Trophoblast cell (in vitro differentiated cells and primary cell): ENCODE measurements at regions not wholly inside any gene's neighbourhood (a gene's known extent, or its start where the extent isn't known, plus 50 kb on each side); places are given as distances from the start of the nearest gene placed in this dataset.

Experiments used
- DNase-seq, 2 donors: peaks; one replicate each; pipeline ENCODE4 v3.0.0-alpha.2; 2016
- H2AFZ ChIP-seq: 2 replicates; pipeline ENCODE4 v1.6.1; 2013; ENCODE audit warnings: low read length, moderate library complexity, mild to moderate bottlenecking; ENCODE audit not compliant: insufficient read depth, poor library complexity
- H2AK5ac ChIP-seq: 2 replicates; pipeline ENCODE4 v1.6.1; 2013; ENCODE audit warnings: mild to moderate bottlenecking, low read length
- H2BK120ac ChIP-seq: 2 replicates; pipeline ENCODE4 v1.6.1; 2013; ENCODE audit warnings: low read length, mild to moderate bottlenecking, moderate library complexity; ENCODE audit not compliant: insufficient read depth, poor library complexity
- H2BK12ac ChIP-seq: 2 replicates; pipeline ENCODE4 v1.6.1; 2013; ENCODE audit warnings: mild to moderate bottlenecking, low read length, moderate library complexity
- H2BK5ac ChIP-seq: 2 replicates; pipeline ENCODE4 v1.6.1; 2013; ENCODE audit warnings: low read length, low read depth, moderate library complexity, mild to moderate bottlenecking; ENCODE audit not compliant: poor library complexity
- H3K14ac ChIP-seq: 2 replicates; pipeline ENCODE4 v1.6.1; 2013; ENCODE audit warnings: mild to moderate bottlenecking, low read length
- H3K18ac ChIP-seq: 2 replicates; pipeline ENCODE4 v1.6.1; 2013; ENCODE audit warnings: mild to moderate bottlenecking, low read length
- H3K23ac ChIP-seq: 2 replicates; pipeline ENCODE4 v1.6.1; 2013; ENCODE audit warnings: low read length
- H3K27ac ChIP-seq: 2 replicates; pipeline ENCODE4 v1.5.1; 2013; ENCODE audit warnings: low read depth, mild to moderate bottlenecking, inconsistent platforms, low read length, moderate library complexity
- H3K27me3 ChIP-seq: 2 replicates; pipeline ENCODE4 v1.6.1; 2013; ENCODE audit warnings: inconsistent platforms, mild to moderate bottlenecking, low read length, moderate library complexity; ENCODE audit not compliant: insufficient read depth
- H3K36me3 ChIP-seq, 2 experiments: 1 replicate in 1 of 2; 2 replicates in 1 of 2; pipeline ENCODE4 v1.6.1; 2013; ENCODE audit warnings: low read length in 2 of 2, mild to moderate bottlenecking in 2 of 2, moderate library complexity in 1 of 2; ENCODE audit not compliant: insufficient read depth in 2 of 2, control insufficient read depth in 1 of 2
- H3K4ac ChIP-seq: 2 replicates; pipeline ENCODE4 v1.6.1; 2013; ENCODE audit warnings: low read depth, mild to moderate bottlenecking, low read length, moderate library complexity
- H3K4me1 ChIP-seq, 2 experiments: 1 replicate in 1 of 2; 2 replicates in 1 of 2; pipeline ENCODE4 v1.6.1; 2013; ENCODE audit warnings: low read length in 2 of 2, mild to moderate bottlenecking in 2 of 2, moderate library complexity in 1 of 2; ENCODE audit not compliant: insufficient read depth in 2 of 2, control insufficient read depth in 1 of 2
- H3K4me2 ChIP-seq: 2 replicates; pipeline ENCODE4 v1.6.1; 2013; ENCODE audit warnings: inconsistent platforms, mild to moderate bottlenecking, low read length, moderate library complexity
- H3K4me3 ChIP-seq: 2 replicates; pipeline ENCODE4 v1.5.1; 2013; ENCODE audit warnings: mild to moderate bottlenecking, low read depth, low read length, inconsistent platforms
- H3K79me1 ChIP-seq: one replicate; pipeline ENCODE4 v1.6.1; 2013; ENCODE audit warnings: low read length
- H3K79me2 ChIP-seq: 2 replicates; pipeline ENCODE4 v1.6.1; 2013; ENCODE audit warnings: low read length, mild to moderate bottlenecking; ENCODE audit not compliant: control insufficient read depth, insufficient read depth, poor library complexity
- H3K9ac ChIP-seq: 2 replicates; pipeline ENCODE4 v1.6.1; 2013; ENCODE audit warnings: mild to moderate bottlenecking, low read length
- H3K9me3 ChIP-seq: 2 replicates; pipeline ENCODE4 v1.6.1; 2013; ENCODE audit warnings: low read depth, mild to moderate bottlenecking, control low read depth, inconsistent platforms, low read length; ENCODE audit not compliant: insufficient read depth
- H4K12ac ChIP-seq: 2 replicates; pipeline ENCODE4 v1.6.1; 2013; ENCODE audit warnings: low read depth, mild to moderate bottlenecking, low read length, moderate library complexity
- H4K8ac ChIP-seq: 2 replicates; pipeline ENCODE4 v1.6.1; 2013; ENCODE audit warnings: low read depth, mild to moderate bottlenecking, low read length, moderate library complexity
- H4K91ac ChIP-seq: one replicate; pipeline ENCODE4 v1.6.1; 2013; ENCODE audit warnings: low read depth, mild to moderate bottlenecking, low read length, moderate library complexity
- WGBS: extraction: QIAGEN DNeasy Blood & Tissue Kit; methylation state at CpG from one replicate; pipeline ENCODE4 v1.1.7; 2013; ENCODE audit warnings: missing lambda C conversion rate; ENCODE audit not compliant: insufficient read length, insufficient coverage; ENCODE audit errors: extremely low coverage; 5-methylcytosine and 5-hydroxymethylcytosine counted together

- Histone ChIP-seq H3K23ac (no peak overlapping the region), H3K18ac (no peak overlapping the region), H3K4me1 (no peaks in the 10 kb centered on the region), H3K9ac (no peak overlapping the region), H2BK5ac (no peak overlapping the region), H4K91ac (no peak overlapping the region), H3K4me2 (no peak overlapping the region), H3K79me2 (no peaks in the 10 kb centered on the region), H3K79me1 (no peaks in the 10 kb centered on the region), H4K12ac (no peak overlapping the region), H2BK12ac (no peak overlapping the region), H2AK5ac (no peak overlapping the region), H3K27ac (no peak overlapping the region), H3K36me3 (no peaks in the 10 kb centered on the region), H3K4me3 (no peak overlapping the region), H3K4ac (no peak overlapping the region), H4K8ac (no peak overlapping the region), H3K27me3 (no peaks in the 10 kb centered on the region), H3K9me3 (no peaks in the 10 kb centered on the region), H2AFZ (no peak overlapping the region), H2BK120ac (no peak overlapping the region), H3K14ac (no peak overlapping the region)
- no CpG with 5 or more reads among the region's 4 CpGs for WGBS
- no peak for DNase-seq
Measured at GRCh38 chr6:100084316-100084990, 90.4 kb upstream of the MCHR2 start.

DNA sequence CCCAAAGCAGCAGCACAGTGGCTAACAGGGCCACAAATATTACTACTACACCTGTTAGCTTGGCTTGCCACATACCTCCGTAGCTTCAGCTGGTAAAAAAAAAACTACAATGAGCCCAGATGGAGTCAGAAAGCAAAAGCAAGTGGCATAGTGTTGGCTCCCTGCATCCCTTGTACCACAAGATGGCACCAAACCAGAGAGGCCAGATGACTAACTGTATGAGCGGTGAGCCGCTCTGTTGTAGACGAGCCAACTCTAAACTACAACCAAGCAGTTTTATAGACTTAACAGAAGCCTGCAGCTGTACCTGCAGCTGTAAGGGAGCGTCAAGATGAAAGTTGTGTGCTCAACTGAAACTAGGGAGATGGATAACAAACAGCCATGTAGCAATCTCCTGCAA is 84.5 kb upstream of the MCHR2 start:
- no peak overlapping the region for H2BK12ac ChIP-seq
- H2AK5ac ChIP-seq: no peak overlapping the region
- peak overlapping the region; percentile 14 for H4K91ac ChIP-seq
- H3K4me1 ChIP-seq: no peaks in the 10 kb centered on the region
- no peaks in the 10 kb centered on the region for H3K79me1 ChIP-seq
- H4K12ac ChIP-seq: no peak overlapping the region
- H3K36me3 ChIP-seq: no peaks in the 10 kb centered on the region
- H3K14ac ChIP-seq: no peak overlapping the region
- no peaks in the 10 kb centered on the region for H3K27me3 ChIP-seq
- H3K4ac ChIP-seq: no peak overlapping the region
- H3K4me2 ChIP-seq: no peak overlapping the region
- H2AFZ ChIP-seq: no peak overlapping the region
- no peak overlapping the region for H2BK5ac ChIP-seq
- no peaks in the 10 kb centered on the region for H3K79me2 ChIP-seq
- H3K9ac ChIP-seq: no peak overlapping the region
- no peak overlapping the region for H3K23ac ChIP-seq
- no peaks in the 10 kb centered on the region for H3K9me3 ChIP-seq
- DNase-seq: peak in 1 of 2 donors; percentile 33
- no peak overlapping the region for H3K18ac ChIP-seq
- no peak overlapping the region for H4K8ac ChIP-seq
- no CpG with 5 or more reads among the region's 5 CpGs for WGBS
- no peak overlapping the region for H3K27ac ChIP-seq
- H2BK120ac ChIP-seq: no peak overlapping the region
- H3K4me3 ChIP-seq: no peak overlapping the region

DNA sequence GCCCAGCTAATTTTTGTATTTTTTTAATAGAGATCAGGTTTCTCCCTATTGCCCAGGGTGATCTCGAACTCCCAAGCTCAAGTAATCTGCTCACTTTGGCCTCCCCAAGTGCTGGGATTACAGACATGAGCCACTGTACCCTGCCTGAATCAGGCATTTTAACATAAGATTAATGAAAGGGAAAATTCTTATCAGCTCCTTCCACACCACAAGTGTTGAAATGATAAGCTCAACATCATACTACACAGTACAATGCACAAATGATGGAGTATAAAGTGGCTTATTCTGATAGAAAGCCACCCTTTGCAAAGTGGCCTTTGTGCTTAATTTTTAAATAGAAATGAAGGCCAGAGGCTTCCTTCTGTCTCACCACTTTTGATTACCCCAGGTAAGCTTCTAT is 71.3 kb upstream of the MCHR2 start:
- Histone ChIP-seq H4K8ac (no peak overlapping the region), H3K36me3 (no peaks in the 10 kb centered on the region), H3K9me3 (no peaks in the 10 kb centered on the region), H2AK5ac (no peak overlapping the region), H3K79me2 (no peaks in the 10 kb centered on the region), H2BK5ac (no peak overlapping the region), H3K4me1 (no peaks in the 10 kb centered on the region), H3K14ac (no peak overlapping the region), H2BK12ac (no peak overlapping the region), H4K91ac (no peak overlapping the region), H3K18ac (no peak overlapping the region), H2BK120ac (no peak overlapping the region), H3K79me1 (no peaks in the 10 kb centered on the region), H4K12ac (no peak overlapping the region), H3K4me2 (no peak overlapping the region), H3K27ac (no peak overlapping the region), H2AFZ (no peak overlapping the region), H3K27me3 (no peaks in the 10 kb centered on the region), H3K9ac (no peak overlapping the region), H3K23ac (no peak overlapping the region), H3K4me3 (no peak overlapping the region), H3K4ac (no peak overlapping the region)
- no peak for DNase-seq
- no CpG with 5 or more reads among the region's 1 CpG for WGBS

GRCh38 chr6:100062621-100063020 is 68.6 kb upstream of the MCHR2 start:
- Histone ChIP-seq H3K79me2 (no peaks in the 10 kb centered on the region), H4K8ac (no peak overlapping the region), H4K12ac (no peak overlapping the region), H3K79me1 (no peaks in the 10 kb centered on the region), H3K36me3 (no peaks in the 10 kb centered on the region), H3K4me1 (no peaks in the 10 kb centered on the region), H2BK120ac (no peak overlapping the region), H3K27ac (no peak overlapping the region), H2AFZ (no peak overlapping the region), H3K23ac (no peak overlapping the region), H2AK5ac (no peak overlapping the region), H3K4ac (no peak overlapping the region), H3K4me2 (no peak overlapping the region), H3K9ac (no peak overlapping the region), H2BK12ac (no peak overlapping the region), H4K91ac (no peak overlapping the region), H2BK5ac (no peak overlapping the region), H3K4me3 (no peak overlapping the region), H3K18ac (no peak overlapping the region), H3K14ac (no peak overlapping the region), H3K9me3 (no peaks in the 10 kb centered on the region), H3K27me3 (no peaks in the 10 kb centered on the region)
- DNase-seq: peak in 1 of 2 donors; percentile 2
- no CpG with 5 or more reads among the region's 4 CpGs for WGBS
